ENCODE measurements at regions not wholly inside any gene's neighbourhood (a gene's known extent, or its start where the extent isn't known, plus 50 kb on each side); places are given as distances from the start of the nearest gene placed in this dataset.

- no peak for TF ChIP-seq SMYD3 (CRISPR knock-in tag; IDR thresholded peaks at IDR 0.05)
- TF ChIP-seq FOXA1 (IDR thresholded peaks at IDR 0.05) = no peak
- no peak for TF ChIP-seq FOXA1 (CRISPR knock-in tag; IDR thresholded peaks at IDR 0.05)
- TF ChIP-seq YEATS4 (CRISPR knock-in tag; IDR thresholded peaks at IDR 0.05; ENCODE audit: borderline replicate concordance) = no peak
- TF ChIP-seq TBP (CRISPR knock-in tag; IDR thresholded peaks at IDR 0.05) = no peak
- no peak for TF ChIP-seq POLR2A (IDR thresholded peaks at IDR 0.05; ENCODE audit: insufficient read depth in 1 of 2, low read depth in 2 of 2, low read length in 2 of 2)
Observed at GRCh38 chr1:239301251-239301650, 85.1 kb upstream of the CHRM3 start (continued).

GRCh38 chr1:239297910-239298309 is 88.5 kb upstream of the CHRM3 start:
- no peak overlapping the region for H2AFZ ChIP-seq (ENCODE audit: low read length)
- DNase-seq (ENCODE audit: low spot score) (no peak), ATAC-seq (no peak), FAIRE-seq (no peak)
- no peaks in the 10 kb centered on the region for H3K79me2 ChIP-seq (ENCODE audit: insufficient read depth, low read length)
- no peaks in the 10 kb centered on the region for H3K4me1 ChIP-seq (ENCODE audit: insufficient read depth, low read length)
- no peak overlapping the region for H3K9ac ChIP-seq (ENCODE audit: insufficient read depth, low read depth, low read length)
- no TSS peak for BruUV-seq (replicated peaks)
- H3K27me3 ChIP-seq (ENCODE audit: control insufficient read depth in 1 of 2, insufficient read depth in 2 of 2, low read length in 2 of 2) = no peaks in the 10 kb centered on the region
- no peaks in the 10 kb centered on the region for H3K36me3 ChIP-seq (replicated peaks in 1 of 2; ENCODE audit: control insufficient read depth in 1 of 2, insufficient read depth in 2 of 2, low read length in 2 of 2)
- ChIA-PET CTCF (ENCODE audit: low intra/inter-chr PET ratio, low total read pairs) (no interaction called here), POLR2A (no interaction called here)
- TF ChIP-seq, protein P1, sequence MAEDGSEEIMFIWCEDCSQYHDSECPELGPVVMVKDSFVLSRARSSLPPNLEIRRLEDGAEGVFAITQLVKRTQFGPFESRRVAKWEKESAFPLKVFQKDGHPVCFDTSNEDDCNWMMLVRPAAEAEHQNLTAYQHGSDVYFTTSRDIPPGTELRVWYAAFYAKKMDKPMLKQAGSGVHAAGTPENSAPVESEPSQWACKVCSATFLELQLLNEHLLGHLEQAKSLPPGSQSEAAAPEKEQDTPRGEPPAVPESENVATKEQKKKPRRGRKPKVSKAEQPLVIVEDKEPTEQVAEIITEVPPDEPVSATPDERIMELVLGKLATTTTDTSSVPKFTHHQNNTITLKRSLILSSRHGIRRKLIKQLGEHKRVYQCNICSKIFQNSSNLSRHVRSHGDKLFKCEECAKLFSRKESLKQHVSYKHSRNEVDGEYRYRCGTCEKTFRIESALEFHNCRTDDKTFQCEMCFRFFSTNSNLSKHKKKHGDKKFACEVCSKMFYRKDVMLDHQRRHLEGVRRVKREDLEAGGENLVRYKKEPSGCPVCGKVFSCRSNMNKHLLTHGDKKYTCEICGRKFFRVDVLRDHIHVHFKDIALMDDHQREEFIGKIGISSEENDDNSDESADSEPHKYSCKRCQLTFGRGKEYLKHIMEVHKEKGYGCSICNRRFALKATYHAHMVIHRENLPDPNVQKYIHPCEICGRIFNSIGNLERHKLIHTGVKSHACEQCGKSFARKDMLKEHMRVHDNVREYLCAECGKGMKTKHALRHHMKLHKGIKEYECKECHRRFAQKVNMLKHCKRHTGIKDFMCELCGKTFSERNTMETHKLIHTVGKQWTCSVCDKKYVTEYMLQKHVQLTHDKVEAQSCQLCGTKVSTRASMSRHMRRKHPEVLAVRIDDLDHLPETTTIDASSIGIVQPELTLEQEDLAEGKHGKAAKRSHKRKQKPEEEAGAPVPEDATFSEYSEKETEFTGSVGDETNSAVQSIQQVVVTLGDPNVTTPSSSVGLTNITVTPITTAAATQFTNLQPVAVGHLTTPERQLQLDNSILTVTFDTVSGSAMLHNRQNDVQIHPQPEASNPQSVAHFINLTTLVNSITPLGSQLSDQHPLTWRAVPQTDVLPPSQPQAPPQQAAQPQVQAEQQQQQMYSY (CRISPR knock-in tag; IDR thresholded peaks at IDR 0.05) = no peak
- TF ChIP-seq KLF11 (CRISPR knock-in tag; IDR thresholded peaks at IDR 0.05) = no peak
- TF ChIP-seq KLF12 (CRISPR knock-in tag; IDR thresholded peaks at IDR 0.05; ENCODE audit: borderline replicate concordance) = no peak
- no peak for TF ChIP-seq THYN1 (CRISPR knock-in tag; IDR thresholded peaks at IDR 0.05; ENCODE audit: borderline replicate concordance, low read depth)
- no peak for TF ChIP-seq ZNF17 (CRISPR knock-in tag; IDR thresholded peaks at IDR 0.05)
- no peak for TF ChIP-seq ZNF337 (CRISPR knock-in tag; IDR thresholded peaks at IDR 0.05; ENCODE audit: borderline replicate concordance, low read depth)
- no peak for TF ChIP-seq ARNT (IDR thresholded peaks at IDR 0.05)
- no peak for TF ChIP-seq ZSCAN29 (CRISPR knock-in tag; conservative IDR thresholded peaks at IDR 0.05)
- TF ChIP-seq, protein P2, sequence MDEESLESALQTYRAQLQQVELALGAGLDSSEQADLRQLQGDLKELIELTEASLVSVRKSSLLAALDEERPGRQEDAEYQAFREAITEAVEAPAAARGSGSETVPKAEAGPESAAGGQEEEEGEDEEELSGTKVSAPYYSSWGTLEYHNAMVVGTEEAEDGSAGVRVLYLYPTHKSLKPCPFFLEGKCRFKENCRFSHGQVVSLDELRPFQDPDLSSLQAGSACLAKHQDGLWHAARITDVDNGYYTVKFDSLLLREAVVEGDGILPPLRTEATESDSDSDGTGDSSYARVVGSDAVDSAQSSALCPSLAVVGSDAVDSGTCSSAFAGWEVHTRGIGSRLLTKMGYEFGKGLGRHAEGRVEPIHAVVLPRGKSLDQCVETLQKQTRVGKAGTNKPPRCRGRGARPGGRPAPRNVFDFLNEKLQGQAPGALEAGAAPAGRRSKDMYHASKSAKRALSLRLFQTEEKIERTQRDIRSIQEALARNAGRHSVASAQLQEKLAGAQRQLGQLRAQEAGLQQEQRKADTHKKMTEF (CRISPR knock-in tag; IDR thresholded peaks at IDR 0.05) = no peak
- TF ChIP-seq, protein P3, sequence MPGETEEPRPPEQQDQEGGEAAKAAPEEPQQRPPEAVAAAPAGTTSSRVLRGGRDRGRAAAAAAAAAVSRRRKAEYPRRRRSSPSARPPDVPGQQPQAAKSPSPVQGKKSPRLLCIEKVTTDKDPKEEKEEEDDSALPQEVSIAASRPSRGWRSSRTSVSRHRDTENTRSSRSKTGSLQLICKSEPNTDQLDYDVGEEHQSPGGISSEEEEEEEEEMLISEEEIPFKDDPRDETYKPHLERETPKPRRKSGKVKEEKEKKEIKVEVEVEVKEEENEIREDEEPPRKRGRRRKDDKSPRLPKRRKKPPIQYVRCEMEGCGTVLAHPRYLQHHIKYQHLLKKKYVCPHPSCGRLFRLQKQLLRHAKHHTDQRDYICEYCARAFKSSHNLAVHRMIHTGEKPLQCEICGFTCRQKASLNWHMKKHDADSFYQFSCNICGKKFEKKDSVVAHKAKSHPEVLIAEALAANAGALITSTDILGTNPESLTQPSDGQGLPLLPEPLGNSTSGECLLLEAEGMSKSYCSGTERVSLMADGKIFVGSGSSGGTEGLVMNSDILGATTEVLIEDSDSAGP (CRISPR knock-in tag; IDR thresholded peaks at IDR 0.05; ENCODE audit: borderline replicate concordance) = no peak
- no peak for TF ChIP-seq SP140L (CRISPR knock-in tag; IDR thresholded peaks at IDR 0.05; ENCODE audit: borderline replicate concordance)
- TF ChIP-seq MTA1 (CRISPR knock-in tag; IDR thresholded peaks at IDR 0.05; ENCODE audit: borderline replicate concordance) = no peak
- TF ChIP-seq KDM3A (CRISPR knock-in tag; IDR thresholded peaks at IDR 0.05; ENCODE audit: low read depth) = no peak
- TF ChIP-seq MIXL1 (CRISPR knock-in tag; IDR thresholded peaks at IDR 0.05) = no peak
- TF ChIP-seq ARID2 (CRISPR knock-in tag; IDR thresholded peaks at IDR 0.05; ENCODE audit: borderline replicate concordance) = no peak
- no peak for TF ChIP-seq GABPB1 (CRISPR knock-in tag; IDR thresholded peaks at IDR 0.05)
- in situ Hi-C loops (cut with HindIII; ENCODE audit: extremely low pct_ligation_motif_present, low pct_unique_long_range_greater_than_20kb) (no loop called here), intact Hi-C loops (cut with micrococcal nuclease; ENCODE audit: unreplicated experiment) (no loop called here)
- no peak overlapping the region for H3K4me2 ChIP-seq (ENCODE audit: low read depth, low read length)
- 4% methylated on average over 7 of the region's 7 CpGs for WGBS (ENCODE audit: low lambda C conversion rate)
- no peak overlapping the region for H3K27ac ChIP-seq (ENCODE audit: extremely low read length, insufficient read depth, low read length)
- peaks cover 89% of the 10 kb centered on the region for H3K9me3 ChIP-seq (ENCODE audit: low read length)
- no peaks in the 10 kb centered on the region for H4K20me1 ChIP-seq (ENCODE audit: insufficient read depth, low read length)
- no peak overlapping the region for H3K4me3 ChIP-seq (replicated peaks in 1 of 3; ENCODE audit: insufficient read depth in 1 of 3, low read depth in 2 of 3, low read length in 3 of 3)
